Kidney (tissue), 13 donors: ENCODE measurements at regions not wholly inside any gene's neighbourhood (a gene's known extent, or its start where the extent isn't known, plus 50 kb on each side); places are given as distances from the start of the nearest gene placed in this dataset.

Experiments used
- DNase-seq, 5 donors: peaks; one replicate each; pipeline ENCODE4 v3.0.0-alpha.2; 2013 to 2020
- FAIRE-seq: peaks from 2 replicates; lab custom pipeline; 2012; peaks lifted over from hg19 to GRCh38; lab: Jason Lieb, UNC
- H3K27ac ChIP-seq, 2 donors: one replicate each; pipeline ENCODE4 v1.7.0; 2013; ENCODE audit warnings: low read depth in 2 of 2, low read length in 2 of 2, inconsistent platforms in 1 of 2
- H3K27me3 ChIP-seq: one replicate; pipeline ENCODE4 v1.7.1; 2013; ENCODE audit warnings: low read length, inconsistent platforms; ENCODE audit not compliant: control insufficient read depth, insufficient read depth
- H3K36me3 ChIP-seq, 3 donors: one replicate each; pipeline versions ENCODE4 v1.7.0 to v1.7.1; 2013; ENCODE audit warnings: low read length in 3 of 3, control low read depth in 1 of 3, inconsistent platforms in 1 of 3; ENCODE audit not compliant: insufficient read depth in 3 of 3, control insufficient read depth in 2 of 3
- H3K4me1 ChIP-seq, 3 donors: one replicate each; pipeline versions ENCODE4 v1.7.0 to v1.7.1; 2013; ENCODE audit warnings: low read length in 3 of 3, inconsistent platforms in 1 of 3, low read depth in 1 of 3; ENCODE audit not compliant: control insufficient read depth in 2 of 3, insufficient read depth in 2 of 3
- H3K4me3 ChIP-seq, 3 donors: one replicate each; pipeline versions ENCODE4 v1.7.0 to v1.8.1; 2013; ENCODE audit warnings: low read length in 3 of 3, control low read depth in 1 of 3, inconsistent platforms in 1 of 3
- H3K9ac ChIP-seq, 3 donors: one replicate each; pipeline versions ENCODE4 v1.7.0 to v1.7.1; 2013; ENCODE audit warnings: low read length in 3 of 3, control low read depth in 1 of 3, inconsistent platforms in 1 of 3
- H3K9me3 ChIP-seq, 3 donors: one replicate each; pipeline versions ENCODE4 v1.7.0 to v1.7.1; 2013; ENCODE audit warnings: low read length in 3 of 3, control low read depth in 1 of 3, inconsistent platforms in 1 of 3; ENCODE audit not compliant: control insufficient read depth in 2 of 3, insufficient read depth in 1 of 3
- CTCF ChIP-seq: IDR thresholded peaks from 3 replicates; pipeline ENCODE4 v1.5.1; 2012; ENCODE audit warnings: mild to moderate bottlenecking, moderate library complexity, borderline replicate concordance; ENCODE audit not compliant: insufficient read depth; ENCODE audit errors: extremely low read depth
- intact Hi-C: fragments of 100-400 bp; cut with DNase I; formaldehyde crosslinking; loops from one replicate; pipeline ENCODE4 v1.11.1; 2022
- donor health status: control.
- donor health status: control.
- donor health status: control.
- donor health status: control.
- donor health status: control.
- donor health status: DM: yes; HTN: yes; CAD: no.
- donor health status: Normal renal cell carcinoma (clear cell type).

DNA sequence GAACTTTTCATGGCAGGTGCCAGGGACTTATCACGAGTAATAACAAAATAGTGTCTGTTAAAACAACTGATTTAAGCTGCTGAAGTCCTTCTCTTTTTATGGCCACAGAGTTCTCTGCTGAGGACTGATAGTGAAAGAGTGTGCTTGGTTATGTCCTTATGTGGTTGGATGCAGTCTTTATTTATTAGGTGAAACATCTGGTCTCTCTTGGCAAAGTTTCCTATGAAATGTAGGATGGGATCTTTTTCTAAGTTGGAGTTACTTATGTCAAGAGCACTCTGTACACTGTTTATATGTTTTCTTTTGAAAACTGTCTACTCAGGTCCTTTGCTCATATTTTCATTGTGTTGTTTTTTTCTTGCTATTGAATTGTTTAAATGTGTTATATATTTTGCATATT lies 1816.1 kb upstream of the C9orf72 start:
- no peak for FAIRE-seq
- TF ChIP-seq CTCF = no peak
- no peaks in the 10 kb centered on the region for H3K9me3 ChIP-seq
- no peaks in the 10 kb centered on the region for H3K36me3 ChIP-seq
- H3K27me3 ChIP-seq = no peaks in the 10 kb centered on the region
- H3K27ac ChIP-seq = no peak overlapping the region
- no peak for DNase-seq
- intact Hi-C loops = no loop called here
- no peak overlapping the region for H3K9ac ChIP-seq
- no peaks in the 10 kb centered on the region for H3K4me1 ChIP-seq
- H3K4me3 ChIP-seq = no peak overlapping the region

GRCh38 chr9:29390859-29391258 lies 1817.6 kb upstream of the C9orf72 start:
- no peak overlapping the region for H3K4me3 ChIP-seq
- H3K36me3 ChIP-seq = no peaks in the 10 kb centered on the region
- intact Hi-C loops = no loop called here
- no peaks in the 10 kb centered on the region for H3K4me1 ChIP-seq
- TF ChIP-seq CTCF = no peak
- no peak overlapping the region for H3K27ac ChIP-seq
- no peak overlapping the region for H3K9ac ChIP-seq
- no peaks in the 10 kb centered on the region for H3K27me3 ChIP-seq
- H3K9me3 ChIP-seq = no peaks in the 10 kb centered on the region
- DNase-seq = no peak
- FAIRE-seq = no peak

DNA sequence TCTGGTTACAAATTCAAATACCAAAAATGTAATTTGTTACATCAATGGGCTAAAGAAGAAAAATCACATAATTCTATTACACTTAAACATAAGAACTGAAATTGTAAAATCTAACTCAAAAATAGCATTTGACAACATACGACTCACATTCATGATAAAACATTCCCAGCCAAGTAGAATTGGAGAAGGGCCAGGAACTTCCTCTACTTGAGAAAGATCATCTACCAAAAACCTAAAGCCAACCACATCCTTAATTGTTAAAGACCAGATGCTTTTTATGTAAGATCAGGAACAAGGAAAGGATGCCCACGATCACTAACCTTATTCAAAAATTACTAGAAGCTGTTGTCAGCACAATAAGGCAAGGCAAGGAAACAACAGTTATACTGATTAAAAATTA lies 1819.8 kb upstream of the C9orf72 start:
- Histone ChIP-seq H3K4me3 (no peak overlapping the region), H3K9me3 (no peaks in the 10 kb centered on the region), H3K36me3 (no peaks in the 10 kb centered on the region), H3K27me3 (no peaks in the 10 kb centered on the region), H3K4me1 (no peaks in the 10 kb centered on the region), H3K27ac (no peak overlapping the region), H3K9ac (no peak overlapping the region)
- FAIRE-seq = no peak
- no peak for DNase-seq
- intact Hi-C loops = no loop called here
- TF ChIP-seq CTCF = no peak

DNA sequence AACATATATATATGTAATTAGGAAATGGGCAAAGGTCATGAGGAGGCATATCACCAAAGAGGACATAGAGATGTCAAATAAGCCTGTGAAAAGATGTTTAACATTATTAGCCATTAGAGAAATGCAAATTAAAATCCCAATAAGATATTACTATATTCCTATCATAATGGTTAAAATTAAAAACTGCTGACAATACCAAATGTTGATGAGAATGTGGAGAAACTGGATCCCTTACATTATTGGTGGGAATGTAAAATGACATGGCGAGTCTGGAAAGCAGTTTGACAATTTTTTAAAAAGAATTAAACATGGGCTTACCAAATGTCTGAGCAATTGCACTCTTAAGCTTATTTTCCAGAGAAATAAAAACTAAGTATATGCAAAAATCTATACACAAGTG lies 1821.6 kb upstream of the C9orf72 start:
- Histone ChIP-seq H3K4me3 (no peak overlapping the region), H3K27ac (no peak overlapping the region), H3K9me3 (no peaks in the 10 kb centered on the region), H3K9ac (no peak overlapping the region), H3K27me3 (no peaks in the 10 kb centered on the region), H3K4me1 (no peaks in the 10 kb centered on the region), H3K36me3 (no peaks in the 10 kb centered on the region)
- intact Hi-C loops = no loop called here
- TF ChIP-seq CTCF = no peak
- FAIRE-seq (no peak), DNase-seq (no peak)
